A673 (cell line): ENCODE measurements at regions not wholly inside any gene's neighbourhood (a gene's known extent, or its start where the extent isn't known, plus 50 kb on each side); places are given as distances from the start of the nearest gene placed in this dataset.

Experiments used
- BruUV-seq: library from RNA; stranded (reverse); fragments of 400-500 nt; replicated peaks from 2 replicates; lab custom pipeline; 2021; lab: Mats Ljungman, UMichigan
- CTCF ChIA-PET: fragments of 300-600 bp; sonication (Branson Sonifier 250); formaldehyde crosslinking; loops from one replicate; lab custom pipeline; 2022; ENCODE audit warnings: antibody characterized with exemption; lab: Charles Lee
- POLR2A ChIA-PET: fragments of 300-600 bp; sonication (Branson Sonifier 250); formaldehyde crosslinking; loops from one replicate; lab custom pipeline; 2022; ENCODE audit warnings: antibody characterized with exemption; ENCODE audit not compliant: low non-redundant PET; lab: Charles Lee
- DNase-seq: peaks from one replicate; pipeline ENCODE4 v3.0.0-alpha.2; 2015; ENCODE audit warnings: low spot score
- H3K27ac ChIP-seq: fragments of 200-600 bp; sonication (generic); 2 replicates; pipeline ENCODE4 v1.5.1; 2016; ENCODE audit warnings: mixed run types, low read depth, mild to moderate bottlenecking, mixed read lengths, antibody characterized with exemption, low read length; ENCODE audit not compliant: poor library complexity, severe bottlenecking
- H3K27me3 ChIP-seq: fragments of 200-600 bp; sonication (generic); replicated peaks from 2 replicates; pipeline ENCODE4 v1.6.1; 2017; ENCODE audit warnings: mixed run types, low read depth, mild to moderate bottlenecking, mixed read lengths, antibody characterized with exemption, low read length; ENCODE audit not compliant: insufficient read depth, poor library complexity
- H3K36me3 ChIP-seq: fragments of 200-600 bp; sonication (generic); 2 replicates; pipeline ENCODE4 v1.6.1; 2016; ENCODE audit warnings: mixed run types, mild to moderate bottlenecking, mixed read lengths, antibody characterized with exemption, low read length; ENCODE audit not compliant: insufficient read depth, poor library complexity, severe bottlenecking
- H3K4me1 ChIP-seq: fragments of 200-600 bp; sonication (generic); 2 replicates; pipeline ENCODE4 v1.6.1; 2017; ENCODE audit warnings: mixed run types, mild to moderate bottlenecking, mixed read lengths, antibody characterized with exemption, low read length; ENCODE audit not compliant: insufficient read depth, poor library complexity, severe bottlenecking
- H3K4me3 ChIP-seq: fragments of 200-600 bp; sonication (generic); 2 replicates; pipeline ENCODE4 v1.5.1; 2016; ENCODE audit warnings: low read depth, mixed run types, mild to moderate bottlenecking, mixed read lengths, low read length; ENCODE audit not compliant: poor library complexity, severe bottlenecking
- H3K9me3 ChIP-seq: fragments of 200-600 bp; sonication (generic); 2 replicates; pipeline ENCODE4 v1.6.1; 2016; ENCODE audit warnings: mixed run types, low read depth, mild to moderate bottlenecking, mixed read lengths, antibody characterized with exemption, low read length; ENCODE audit not compliant: poor library complexity, severe bottlenecking
- CTCF ChIP-seq: fragments of 300-800, 200-600 bp; sonication (generic); conservative IDR thresholded peaks from 2 replicates; pipeline ENCODE4 v1.5.1; 2017; ENCODE audit warnings: low read depth, mild to moderate bottlenecking, antibody characterized with exemption, low read length, moderate library complexity, mixed read lengths
- EZH2 ChIP-seq: fragments of 200-600 bp; sonication (generic); IDR thresholded peaks from 2 replicates; pipeline ENCODE4 v1.6.1; 2017; ENCODE audit warnings: borderline replicate concordance, low read depth, mild to moderate bottlenecking, mixed read lengths, antibody characterized with exemption, low read length; ENCODE audit not compliant: poor library complexity, severe bottlenecking
- intact Hi-C: fragments of 100-400 bp; cut with micrococcal nuclease; formaldehyde crosslinking; loops from one replicate; pipeline ENCODE4 v1.10.0; 2022; ENCODE audit not compliant: unreplicated experiment

DNA sequence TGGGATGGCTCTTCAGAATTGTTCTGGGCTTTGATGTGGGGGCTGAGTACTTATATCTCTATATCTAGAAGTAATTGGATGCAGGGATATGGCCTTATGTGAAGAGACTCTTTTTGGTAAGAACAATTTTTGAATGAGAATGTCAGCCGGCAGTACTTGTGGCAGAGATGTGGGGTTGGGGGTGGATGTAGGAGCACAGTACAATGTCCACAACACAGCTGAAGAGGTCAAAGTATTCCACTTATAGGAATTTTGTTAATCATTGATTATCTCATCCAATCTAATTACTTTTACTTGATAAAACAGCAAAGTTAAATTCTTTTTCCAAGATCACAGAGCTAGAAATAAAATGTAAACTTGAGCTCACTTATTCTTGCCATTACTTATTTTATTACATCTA, 391.4 kb downstream of the TEX13C start:
- BruUV-seq = no TSS peak
- no peak for TF ChIP-seq EZH2
- TF ChIP-seq CTCF = no peak
- CTCF ChIA-PET = no interaction called here
- Histone ChIP-seq H3K4me1 (no peaks in the 10 kb centered on the region), H3K36me3 (no peaks in the 10 kb centered on the region), H3K9me3 (no peaks in the 10 kb centered on the region), H3K27me3 (no peaks in the 10 kb centered on the region), H3K27ac (no peak overlapping the region), H3K4me3 (no peak overlapping the region)
- intact Hi-C loops = no loop called here
- DNase-seq = no peak
- POLR2A ChIA-PET = no interaction called here

DNA sequence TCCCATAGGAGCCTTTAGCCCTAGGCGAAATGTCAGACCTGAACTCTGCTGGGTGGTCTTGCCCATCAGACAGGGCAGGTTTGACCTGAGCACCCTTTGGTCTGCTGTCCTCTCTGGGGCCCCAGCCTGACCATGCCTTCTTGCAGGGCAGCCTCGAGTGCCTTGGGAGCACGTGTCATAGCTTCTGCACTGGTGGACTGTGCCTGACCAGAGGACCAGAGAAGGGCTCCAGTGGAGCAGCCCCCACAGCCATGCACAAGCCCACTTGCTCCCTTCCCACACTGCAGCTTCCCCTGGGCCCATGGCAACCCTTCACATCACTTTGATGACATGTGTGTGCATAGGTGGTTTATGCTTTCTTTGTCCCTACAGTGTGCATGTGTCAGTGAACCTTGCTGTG, 394.0 kb downstream of the TEX13C start:
- CTCF ChIA-PET = no interaction called here
- Histone ChIP-seq H3K4me1 (no peaks in the 10 kb centered on the region), H3K9me3 (no peaks in the 10 kb centered on the region), H3K36me3 (no peaks in the 10 kb centered on the region), H3K27me3 (no peaks in the 10 kb centered on the region), H3K27ac (no peak overlapping the region), H3K4me3 (no peak overlapping the region)
- no peak for TF ChIP-seq EZH2
- TF ChIP-seq CTCF = no peak
- no TSS peak for BruUV-seq
- no peak for DNase-seq
- POLR2A ChIA-PET = no interaction called here
- intact Hi-C loops = no loop called here

DNA sequence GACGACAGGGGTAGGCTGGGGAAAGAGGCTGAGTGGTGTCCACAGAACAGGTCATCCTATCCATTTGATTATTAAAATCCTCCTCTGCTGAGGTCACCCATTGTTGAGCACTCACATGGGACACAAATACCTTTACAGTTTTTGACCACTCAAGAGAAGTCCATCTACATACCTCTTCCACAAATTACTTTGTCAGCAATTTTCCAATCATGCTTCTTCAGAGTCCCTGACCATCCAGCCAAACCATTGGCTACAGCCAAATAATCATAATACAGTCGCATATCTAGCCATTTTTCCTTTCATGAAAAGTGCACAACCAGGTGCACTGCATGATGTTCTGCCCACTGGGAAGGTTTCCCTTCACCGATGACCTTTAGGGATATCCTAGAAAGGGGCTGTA, 407.4 kb downstream of the TEX13C start:
- no peaks in the 10 kb centered on the region for H3K36me3 ChIP-seq
- BruUV-seq = no TSS peak
- no peak overlapping the region for H3K27ac ChIP-seq
- ChIA-PET POLR2A (no interaction called here), CTCF (no interaction called here)
- H3K4me3 ChIP-seq = no peak overlapping the region
- intact Hi-C loops = no loop called here
- no peaks in the 10 kb centered on the region for H3K9me3 ChIP-seq
- no peaks in the 10 kb centered on the region for H3K4me1 ChIP-seq
- no peaks in the 10 kb centered on the region for H3K27me3 ChIP-seq
- no peak for DNase-seq
- TF ChIP-seq CTCF = no peak
- no peak for TF ChIP-seq EZH2
